NCI-H2196 treated with DMSO at 0.1 percent for 48 hours (cell line): ENCODE measurements at regions not wholly inside any gene's neighbourhood (a gene's known extent, or its start where the extent isn't known, plus 50 kb on each side); places are given as distances from the start of the nearest gene placed in this dataset.
"Not testable (repeated sequence)": the region's sequence is repeated elsewhere in the genome, so short reads cannot be mapped to it uniquely, and the experiment has no call there.

ENCODE experiments used
- DNase-seq: peaks from one replicate; lab custom pipeline; 2025; ENCODE audit not compliant: unreplicated experiment; lab: John Stamatoyannopoulos, UW

DNA sequence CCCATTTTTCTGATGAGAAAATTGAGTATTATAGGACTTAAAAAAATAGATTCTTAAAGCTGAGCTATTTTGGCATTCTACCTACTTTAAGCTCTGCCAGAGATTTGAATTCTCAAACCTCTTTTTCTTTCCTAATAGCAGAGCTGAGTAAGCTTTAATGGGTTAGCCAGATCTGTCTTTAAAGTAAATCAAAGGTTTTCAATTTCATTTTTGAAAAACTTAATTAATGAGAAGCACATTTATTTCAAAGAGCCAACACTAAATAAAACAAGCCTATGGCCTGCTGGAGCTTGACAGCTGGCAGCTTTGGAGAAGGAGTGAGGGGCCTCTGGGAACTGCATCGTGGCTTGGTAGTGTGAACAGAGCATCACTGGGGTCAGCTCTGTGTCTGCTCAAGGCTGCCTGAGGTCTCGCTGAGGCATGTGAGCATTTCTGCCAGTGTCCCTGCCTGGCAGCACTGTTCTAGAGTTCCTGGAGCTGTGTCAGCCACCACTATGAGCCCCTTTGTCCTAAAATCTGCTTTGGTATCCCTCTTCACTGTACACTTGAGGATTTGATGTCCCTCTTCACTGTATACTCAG is 50.4 kb upstream of the PRSS23 start:
- no peak for DNase-seq

DNA sequence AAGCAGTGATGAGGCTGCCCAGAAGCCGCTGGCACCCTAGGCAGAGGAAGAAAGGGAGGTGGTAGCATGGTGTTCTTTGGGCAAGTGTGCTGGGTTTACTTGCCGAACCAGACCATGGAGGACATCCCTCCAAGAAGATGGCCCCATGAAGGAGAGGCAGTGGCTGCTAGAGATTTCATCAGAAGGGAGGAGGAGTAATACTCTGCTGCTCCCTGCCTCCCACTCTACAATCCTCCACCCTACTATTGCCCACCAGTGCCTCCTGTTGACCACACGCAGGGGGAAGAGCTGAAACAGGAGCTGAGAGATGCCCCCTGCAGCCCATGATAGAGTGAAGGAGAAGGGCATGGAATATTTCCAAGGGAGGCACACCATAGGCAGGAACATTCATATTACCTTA is 51.0 kb upstream of the PRSS23 start:
- no peak for DNase-seq

DNA sequence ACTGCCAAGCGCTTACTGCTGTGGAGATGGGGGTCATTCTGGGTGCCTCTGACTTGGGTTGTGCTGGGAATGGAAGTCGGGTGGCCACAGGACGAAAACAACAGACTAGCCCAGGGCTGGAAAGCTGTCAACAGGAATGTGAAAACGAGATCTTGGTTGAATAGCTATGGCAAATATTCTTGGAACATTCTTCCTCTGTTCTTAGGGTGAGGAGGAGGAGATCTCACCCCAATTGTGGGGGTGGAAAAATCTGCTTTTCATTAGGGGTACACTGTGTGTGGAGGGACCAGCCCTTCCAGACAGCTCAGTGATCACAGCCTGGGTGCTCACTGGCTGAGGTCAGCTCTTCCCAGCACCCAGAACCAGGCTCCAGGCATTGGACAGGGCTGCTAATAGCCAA is 52.0 kb upstream of the PRSS23 start:
- DNase-seq: no peak

DNA sequence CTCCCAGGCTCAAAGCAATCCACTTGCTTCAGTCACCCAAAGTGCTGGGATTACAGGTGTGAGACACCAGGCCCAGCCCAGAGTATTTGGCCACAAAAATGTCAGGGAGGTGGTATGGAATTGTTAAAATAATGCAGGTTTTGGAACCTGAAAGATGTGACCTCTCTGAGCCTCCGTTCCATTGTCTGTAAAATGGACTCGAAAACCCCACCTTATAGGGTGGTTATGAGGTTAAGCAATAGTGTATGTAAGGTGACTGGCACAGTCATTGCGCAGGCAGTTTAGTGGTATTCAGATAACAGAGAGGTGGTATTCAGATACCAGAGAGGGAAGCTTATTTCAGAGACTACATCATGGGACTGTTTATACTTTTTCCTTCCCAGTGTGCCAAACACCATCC is 52.5 kb upstream of the PRSS23 start:
- DNase-seq: no peak

DNA sequence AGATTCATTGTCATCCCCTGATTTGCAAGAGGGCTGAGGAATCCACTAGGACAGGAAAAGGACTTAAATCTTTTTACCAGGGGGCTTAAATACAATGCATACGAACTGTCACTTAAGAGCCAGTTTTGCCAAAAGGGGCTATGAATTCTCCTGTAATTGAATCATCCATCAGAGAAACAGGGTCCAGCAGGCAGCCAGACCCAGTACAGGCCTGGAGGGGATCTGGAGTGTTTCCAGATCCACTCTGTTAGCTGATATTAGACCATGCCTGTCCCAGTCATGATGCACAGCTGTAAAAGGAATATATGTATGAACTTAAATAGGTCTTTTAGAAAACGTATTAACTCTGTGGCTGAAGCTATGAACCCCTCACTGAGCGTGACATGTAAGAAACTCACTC is 53.8 kb upstream of the PRSS23 start:
- DNase-seq: no peak

DNA sequence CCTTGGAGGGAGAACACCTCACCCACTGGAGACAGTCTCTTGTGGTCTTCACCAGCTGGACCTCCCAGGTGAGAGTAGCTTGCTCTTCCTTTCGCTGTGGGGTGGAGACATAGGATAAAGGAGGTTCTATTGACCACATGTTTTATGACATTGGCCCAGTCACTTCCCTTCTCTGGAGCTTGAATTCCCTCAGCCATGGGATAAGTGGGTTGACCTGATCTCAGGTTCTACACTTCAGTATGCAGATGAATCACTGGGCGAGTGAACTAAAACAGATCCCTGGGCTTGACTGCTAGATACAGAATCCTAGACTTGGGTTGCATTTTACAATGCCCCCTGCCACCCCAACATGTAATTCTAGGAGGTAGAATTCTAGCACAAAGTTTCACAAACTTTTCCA is 54.8 kb upstream of the PRSS23 start:
- DNase-seq: no peak

DNA sequence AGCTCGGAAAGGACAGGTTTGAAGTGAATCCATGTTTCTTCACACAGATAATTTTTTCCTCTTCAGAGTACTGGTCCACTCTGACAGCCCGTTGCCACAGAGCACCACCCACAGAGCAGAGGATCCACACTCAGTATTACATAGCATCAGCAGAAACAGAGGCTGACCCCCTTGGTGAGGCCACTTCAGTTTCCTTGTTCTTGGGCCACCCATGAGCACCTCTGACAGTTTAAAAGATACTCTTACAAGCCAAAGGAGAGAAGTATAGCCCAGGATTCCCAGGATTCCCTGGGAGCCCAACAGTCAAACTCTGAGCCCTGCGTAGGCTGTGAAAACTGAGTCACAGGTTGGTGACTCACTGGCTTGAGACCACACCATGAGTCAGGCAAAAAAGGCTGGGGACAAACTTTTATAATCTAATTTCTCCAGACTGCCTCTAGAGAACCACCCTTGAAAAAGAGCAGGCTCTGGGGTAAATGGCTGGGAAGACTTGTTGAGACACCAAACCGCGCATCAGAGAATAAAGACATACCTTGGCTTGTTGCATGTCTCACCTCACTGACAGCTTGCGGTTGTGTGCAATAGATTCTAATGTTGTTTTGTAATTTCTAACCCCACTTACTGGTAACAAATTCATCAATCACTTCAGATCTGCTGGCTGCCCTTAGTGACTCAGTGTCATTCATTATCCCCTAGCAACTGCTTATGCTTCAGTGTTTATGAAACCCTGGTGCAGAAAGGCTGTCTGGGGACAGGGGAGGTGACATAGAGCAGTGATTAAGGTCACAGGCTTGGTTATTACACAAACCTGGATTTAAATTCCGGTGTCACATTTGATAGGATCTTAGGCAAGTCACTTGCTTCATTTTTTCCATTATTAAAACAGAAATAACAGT is 56.9 kb upstream of the PRSS23 start:
- no peak for DNase-seq

DNA sequence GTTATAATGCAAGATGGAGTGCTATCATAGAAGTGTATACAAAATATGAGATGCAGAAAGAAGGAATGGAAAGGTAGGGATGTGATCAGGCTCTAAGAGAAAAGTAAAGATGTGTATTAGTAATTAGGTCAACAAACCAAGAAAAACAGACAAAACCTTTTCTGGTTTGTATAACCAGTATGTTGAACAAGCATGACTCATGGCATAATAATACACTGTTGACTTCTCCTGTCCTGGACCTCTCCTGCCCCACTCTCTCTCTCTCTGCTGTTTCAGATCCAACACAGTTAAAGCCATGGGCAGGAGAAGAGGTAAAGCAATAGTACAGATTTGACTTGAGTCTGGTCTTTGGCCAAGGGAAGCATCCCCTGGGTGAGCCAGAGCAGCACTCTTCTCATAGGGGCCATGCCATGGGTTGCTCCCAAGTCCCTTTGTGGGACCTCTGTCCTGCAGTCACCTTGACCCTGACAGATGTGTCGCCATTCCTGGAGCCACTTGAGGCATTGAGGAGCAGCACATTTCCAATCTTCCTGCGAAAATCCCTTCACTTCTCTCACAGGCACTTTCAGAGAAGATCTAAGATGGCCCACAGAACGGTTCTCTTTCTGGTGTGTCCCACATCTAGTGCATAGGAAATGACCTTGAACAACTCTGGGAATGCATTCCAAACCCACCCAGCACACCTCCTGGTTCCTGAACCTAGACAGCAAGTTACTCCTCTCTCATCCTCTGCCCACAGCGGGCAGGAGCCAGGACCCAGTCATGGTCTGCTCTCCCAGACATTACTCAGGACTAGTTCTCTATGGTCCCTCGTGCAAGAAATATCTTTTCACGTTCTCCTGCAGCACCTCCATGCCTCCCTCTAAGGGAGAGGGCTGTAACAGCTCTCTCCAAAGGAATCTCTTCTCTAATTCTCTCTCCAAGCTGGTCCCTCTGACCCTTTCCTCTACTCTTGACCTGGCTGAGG is 58.2 kb upstream of the PRSS23 start:
- DNase-seq: peak; percentile 8

DNA sequence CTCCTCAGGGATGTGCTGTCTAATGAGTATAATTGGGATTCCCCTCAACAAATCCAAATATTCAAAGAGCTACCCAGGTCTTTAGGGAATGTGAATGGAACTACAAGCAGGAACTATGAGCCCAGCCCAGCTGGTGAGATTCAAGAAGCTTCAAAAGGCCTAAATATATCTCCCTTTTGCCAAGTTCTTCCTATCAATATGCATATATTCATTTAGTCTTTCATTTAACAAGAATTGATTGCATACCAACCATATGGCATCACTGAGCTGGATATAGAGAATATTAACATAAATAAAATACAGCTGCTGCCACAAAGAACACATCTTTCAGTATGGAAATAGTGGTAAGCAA is 58.9 kb upstream of the PRSS23 start:
- no peak for DNase-seq

DNA sequence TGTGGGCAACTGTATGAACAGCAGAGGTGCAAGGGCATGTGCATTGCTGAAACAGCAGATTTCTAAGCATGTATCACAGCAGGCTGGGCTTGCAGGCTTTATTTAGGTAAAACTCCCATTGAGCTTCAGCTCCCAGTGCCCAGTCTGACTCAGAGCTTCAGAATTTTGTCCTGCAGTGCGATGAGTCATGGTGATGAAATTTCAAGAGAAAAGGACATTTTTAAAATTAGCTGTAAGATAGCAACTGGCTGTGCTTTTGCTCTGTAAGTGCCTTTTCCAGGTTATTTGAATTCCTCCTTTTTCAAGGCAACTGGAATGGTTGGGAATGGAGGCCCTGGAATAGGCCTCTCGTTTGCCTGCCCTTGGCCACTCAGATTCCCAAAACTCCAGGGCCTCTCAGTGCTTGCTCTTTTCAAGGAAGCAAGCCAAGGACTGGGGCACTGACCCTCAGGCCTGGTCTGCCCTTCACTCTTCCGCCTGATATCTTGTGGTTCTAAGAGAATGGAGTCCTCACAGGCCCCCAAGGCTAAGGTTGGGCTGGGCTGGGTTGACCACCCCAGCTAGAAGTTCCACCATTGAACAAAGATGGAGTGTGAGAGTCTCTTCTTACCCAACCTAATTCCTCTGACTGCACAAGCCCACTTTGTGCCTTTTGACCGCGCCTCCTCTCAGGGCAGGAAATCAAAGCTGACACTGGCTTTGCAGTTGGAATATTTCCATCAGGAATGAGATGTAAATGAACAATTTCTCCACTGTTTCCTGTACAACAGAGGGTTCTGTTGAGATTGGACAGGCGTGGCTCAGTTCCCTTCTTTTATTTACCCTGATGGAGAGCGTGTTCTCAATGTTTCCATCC is 59.5 kb upstream of the PRSS23 start:
- no peak for DNase-seq

DNA sequence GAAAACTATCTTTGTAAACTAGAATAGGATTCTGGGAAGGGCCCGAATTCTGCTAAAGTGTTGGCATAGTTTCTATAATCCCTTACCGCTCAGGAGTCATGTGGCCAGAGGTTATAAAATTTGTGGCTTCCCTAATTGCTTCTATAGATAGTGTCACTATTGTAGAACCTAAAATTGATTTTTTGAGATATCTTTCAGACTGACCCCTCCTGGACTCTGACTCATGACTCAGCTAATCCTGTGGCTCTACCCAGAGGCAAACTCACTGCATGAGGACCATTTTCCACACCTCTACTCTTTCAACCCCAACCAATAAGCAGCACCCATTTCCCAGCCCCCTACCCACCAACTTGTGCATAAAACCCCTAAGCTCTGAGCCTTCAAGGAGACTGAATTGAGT is 61.8 kb upstream of the PRSS23 start:
- DNase-seq: no peak

DNA sequence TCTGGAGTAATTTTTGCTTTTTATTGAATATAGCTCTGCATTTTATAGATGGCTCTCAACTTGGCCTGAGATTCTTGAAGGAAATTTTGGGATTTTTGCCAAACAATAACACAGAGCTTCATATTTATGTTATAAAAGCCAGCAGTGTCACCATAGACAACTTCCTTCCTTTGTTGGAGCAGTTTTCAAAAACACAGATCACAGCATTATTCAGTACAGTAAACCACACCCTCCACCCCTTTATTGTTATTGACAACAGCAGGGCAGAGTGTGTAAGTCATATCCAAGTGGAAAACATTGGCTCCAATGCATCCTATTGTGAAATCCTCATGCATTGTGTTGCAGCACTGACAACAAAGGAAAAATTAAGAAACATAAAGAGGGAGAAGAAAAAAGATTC is 62.6 kb upstream of the PRSS23 start:
- no peak for DNase-seq

DNA sequence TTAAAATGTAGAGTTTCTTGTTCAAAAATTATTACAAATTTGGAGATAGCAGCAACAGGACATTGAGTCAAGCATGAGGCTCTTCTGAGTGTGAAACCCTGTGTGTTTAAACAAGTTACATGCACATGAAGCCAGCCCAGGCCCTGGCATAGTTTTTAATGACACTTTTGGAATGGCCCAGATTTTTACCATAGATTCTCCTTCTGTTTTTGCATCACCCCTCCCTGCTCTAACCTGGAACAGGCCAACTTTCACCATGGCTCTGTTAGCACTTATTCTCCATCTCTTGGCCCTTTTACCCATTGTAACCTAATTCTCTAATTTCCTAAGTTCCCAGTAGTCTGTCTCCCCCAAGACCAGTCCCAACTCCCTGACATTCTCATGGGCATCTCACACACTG is 63.1 kb upstream of the PRSS23 start:
- DNase-seq: no peak

DNA sequence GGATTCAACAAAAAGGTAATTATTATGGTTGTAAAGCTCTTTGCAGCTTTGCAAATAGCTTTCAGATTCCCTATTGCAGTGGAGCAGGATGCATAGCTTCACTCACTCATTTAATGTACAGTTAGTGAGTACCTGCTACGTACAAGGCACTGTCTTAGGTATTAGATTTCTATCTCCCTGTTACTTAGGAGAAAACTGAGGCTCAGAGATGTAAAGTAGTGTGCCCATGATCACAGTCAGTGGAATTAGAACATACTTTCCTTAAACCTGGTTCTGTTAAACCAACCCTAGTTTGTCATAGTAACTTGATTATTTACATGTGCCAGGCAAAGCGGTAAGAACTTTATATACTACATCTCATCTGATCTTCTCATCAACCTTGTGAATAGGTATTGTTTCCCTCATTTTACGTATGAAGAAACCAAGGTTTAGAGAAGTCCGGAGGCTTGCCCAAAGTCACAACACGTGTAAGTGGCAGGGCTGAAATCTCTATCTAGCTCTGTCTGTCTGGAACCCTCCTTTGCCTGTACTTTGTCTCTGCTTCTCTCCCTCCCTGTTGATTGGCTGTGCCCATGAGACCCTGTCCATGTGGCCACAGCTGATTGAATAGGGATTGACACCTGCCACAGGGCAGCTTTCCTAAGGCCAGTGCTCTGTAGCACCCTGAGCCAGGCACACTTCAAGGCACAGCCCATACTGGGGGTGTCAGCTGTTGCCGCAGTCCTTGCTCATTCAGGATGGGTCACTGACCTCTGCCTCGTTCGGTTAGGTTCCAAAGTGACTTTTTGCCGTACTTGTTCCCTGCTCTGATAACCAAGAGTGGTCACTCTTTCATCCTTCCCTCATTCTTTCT is 63.8 kb upstream of the PRSS23 start:
- no peak for DNase-seq

DNA sequence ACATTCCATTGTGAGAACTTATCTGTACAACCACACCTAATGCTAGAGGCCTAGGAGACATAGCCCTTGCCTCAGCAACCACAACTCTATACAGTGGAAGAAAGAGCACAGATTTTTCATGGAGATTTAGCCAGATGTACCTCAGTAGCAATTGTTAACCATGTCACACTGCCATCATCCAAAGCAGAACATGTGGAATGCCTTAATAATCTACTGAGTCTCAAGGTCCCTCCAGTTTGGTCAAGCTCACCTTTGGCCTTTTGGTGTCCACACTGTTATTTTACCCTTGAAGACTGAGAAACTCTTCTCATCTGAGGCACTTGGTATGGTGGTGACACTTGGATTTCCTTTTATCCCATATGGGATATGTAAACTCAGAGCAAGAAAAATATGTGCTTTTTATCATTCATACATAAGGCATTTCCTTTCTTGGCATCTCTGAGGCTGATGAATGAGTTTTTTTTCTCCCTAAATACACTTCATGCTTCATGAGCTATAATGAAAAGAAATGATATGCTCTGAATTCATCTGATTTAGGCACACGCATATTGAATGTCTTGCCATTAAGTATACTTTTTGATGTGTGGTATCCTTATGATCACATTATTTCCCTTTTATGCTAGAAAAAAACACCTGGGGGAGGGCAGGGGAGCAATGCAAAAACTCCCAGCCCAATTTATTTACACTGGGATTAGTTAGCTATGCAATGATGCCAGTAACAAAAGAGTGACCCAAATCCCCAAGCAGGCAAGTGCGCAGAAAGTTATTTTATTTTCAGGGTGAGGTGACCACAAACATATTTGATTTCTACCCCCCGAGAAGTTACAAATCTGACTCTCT is 63.3 kb upstream of the ME3 start:
- DNase-seq: no peak

DNA sequence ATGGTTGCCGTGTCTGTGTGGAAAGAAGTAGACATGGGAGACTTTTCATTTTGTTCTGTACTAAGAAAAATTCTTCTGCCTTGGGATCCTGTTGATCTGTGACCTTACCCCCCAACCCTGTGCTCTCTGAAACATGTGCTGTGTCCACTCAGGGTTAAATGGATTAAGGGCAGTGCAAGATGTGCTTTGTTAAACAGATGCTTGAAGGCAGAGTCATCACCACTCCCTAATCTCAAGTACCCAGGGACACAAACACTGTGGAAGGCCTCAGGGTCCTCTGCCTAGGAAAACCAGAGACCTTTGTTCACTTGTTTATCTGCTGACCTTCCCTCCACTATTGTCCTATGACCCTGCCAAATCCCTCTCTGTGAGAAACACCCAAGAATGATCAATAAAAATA is 60.3 kb upstream of the ME3 start:
- DNase-seq: not testable (repeated sequence)

DNA sequence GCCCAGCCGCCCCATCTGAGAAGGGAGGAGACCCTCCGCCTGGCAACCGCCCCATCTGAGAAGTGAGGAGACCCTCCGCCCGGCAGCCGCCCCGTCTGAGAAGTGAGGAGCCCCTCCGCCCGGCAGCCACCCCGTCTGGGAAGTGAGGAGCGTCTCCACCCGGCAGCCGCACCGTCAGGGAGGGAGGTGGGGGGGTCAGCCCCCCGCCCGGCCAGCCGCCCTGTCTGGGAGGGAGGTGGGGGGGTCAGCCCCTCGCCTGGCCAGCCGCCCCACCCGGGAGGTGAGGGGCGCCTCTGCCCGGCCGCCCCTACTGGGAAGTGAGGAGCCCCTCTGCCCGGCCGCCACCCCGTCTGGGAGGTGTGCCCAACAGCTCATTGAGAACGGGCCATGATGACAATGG is 59.9 kb upstream of the ME3 start:
- DNase-seq: not testable (repeated sequence)

DNA sequence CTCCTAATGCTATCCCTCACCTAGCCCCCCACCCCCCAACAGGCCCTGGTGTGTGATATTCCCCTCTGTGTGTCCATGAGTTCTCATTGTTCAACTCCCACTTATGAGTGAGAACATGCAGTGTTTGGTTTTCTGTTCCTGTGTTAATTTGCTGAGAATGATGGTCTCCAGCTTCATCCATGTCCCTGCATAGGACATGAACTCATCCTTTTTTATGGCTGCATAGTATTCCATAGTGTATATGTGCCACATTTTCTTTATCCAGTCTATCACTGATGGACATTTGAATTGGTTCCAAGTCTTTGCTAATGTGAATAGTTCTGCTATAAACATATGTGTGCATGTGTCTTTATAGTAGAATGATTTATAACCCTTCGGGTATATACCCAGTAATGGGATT is 57.2 kb upstream of the ME3 start:
- DNase-seq: not testable (repeated sequence)

DNA sequence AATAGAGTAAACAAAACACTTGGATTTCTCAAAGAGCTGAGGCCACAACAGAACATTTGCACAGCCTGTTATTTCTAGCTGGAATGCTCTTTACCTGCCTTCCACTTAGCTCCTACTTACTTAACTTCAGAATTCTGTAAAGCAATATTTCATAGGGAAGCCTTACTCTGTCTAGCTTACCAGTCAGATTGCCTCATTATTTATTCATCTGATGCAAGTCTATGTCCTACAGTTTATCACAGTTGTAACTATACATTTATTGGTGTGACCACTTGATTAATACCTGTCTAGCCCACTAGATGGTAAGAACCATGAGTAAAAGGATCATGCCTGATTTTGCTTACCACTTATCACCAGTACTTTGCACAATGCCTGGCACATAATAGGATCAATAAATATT is 56.1 kb upstream of the ME3 start:
- no peak for DNase-seq
